Endothelial cell of umbilical vein (primary cell): ENCODE measurements at regions not wholly inside any gene's neighbourhood (a gene's known extent, or its start where the extent isn't known, plus 50 kb on each side); places are given as distances from the start of the nearest gene placed in this dataset.

Source experiments
- BruUV-seq: library from RNA; stranded (reverse); fragments of 400-500 nt; replicated peaks from 2 replicates; lab custom pipeline; 2021; lab: Mats Ljungman, UMichigan
- CTCF ChIA-PET: fragments of 300-600, 350-600 bp; sonication (Branson Sonifier 250); formaldehyde crosslinking; loops from one replicate; lab custom pipeline; 2021; ENCODE audit warnings: antibody characterized with exemption, inconsistent platforms; lab: Charles Lee
- POLR2A ChIA-PET: fragments of 300-600, 350-600 bp; sonication (Branson Sonifier 250); formaldehyde crosslinking; loops from one replicate; lab custom pipeline; 2021; ENCODE audit warnings: antibody characterized with exemption, inconsistent platforms; lab: Charles Lee
- DNase-seq: peaks from one replicate; pipeline ENCODE4 v3.0.0-alpha.2; 2011; ENCODE audit warnings: low read depth, low spot score
- FAIRE-seq: peaks from 2 replicates; lab custom pipeline; 2011; peaks lifted over from hg19 to GRCh38; lab: Jason Lieb, UNC
- H2AFZ ChIP-seq: 2 replicates; pipeline ENCODE4 v1.6.0; 2012; ENCODE audit warnings: low read depth, low read length, control low read depth, inconsistent platforms
- H3K27ac ChIP-seq: 2 replicates; pipeline ENCODE4 v1.5.1; 2011; ENCODE audit warnings: low read depth, mild to moderate bottlenecking, control low read depth, low read length, moderate library complexity; ENCODE audit not compliant: insufficient read depth
- H3K27me3 ChIP-seq, 2 experiments: 2 replicates each; pipeline versions ENCODE4 v1.6.0 to v1.6.1; 2011; ENCODE audit warnings: low read length in 2 of 2, mixed read lengths in 1 of 2; ENCODE audit not compliant: control insufficient read depth in 2 of 2, insufficient read depth in 2 of 2
- H3K36me3 ChIP-seq, 2 experiments: 2 replicates in 1 of 2; 3 replicates in 1 of 2; pipeline ENCODE4 v1.5.1; 2011; ENCODE audit warnings: low read length in 2 of 2, mild to moderate bottlenecking in 1 of 2, moderate library complexity in 1 of 2; ENCODE audit not compliant: control insufficient read depth in 2 of 2, insufficient read depth in 2 of 2; ENCODE audit errors: extremely low read depth in 1 of 2
- H3K4me1 ChIP-seq: 3 replicates; pipeline ENCODE4 v1.5.1; 2011; ENCODE audit warnings: mild to moderate bottlenecking, low read length; ENCODE audit not compliant: control insufficient read depth, insufficient read depth; ENCODE audit errors: extremely low read depth
- H3K4me2 ChIP-seq: 2 replicates; pipeline ENCODE4 v1.6.1; 2011; ENCODE audit warnings: low read length, control low read depth, mixed read lengths; ENCODE audit not compliant: insufficient read depth
- H3K4me3 ChIP-seq, 3 experiments: fragments of 200-600 bp in 1 of 3; sonication (generic), shearing (Covaris generic) in 1 of 3; replicated peaks in 1 of 3; 2 replicates each; pipeline ENCODE4 v1.5.1; 2011 to 2016; ENCODE audit warnings: control low read depth in 3 of 3, low read length in 3 of 3, mild to moderate bottlenecking in 2 of 3, inconsistent platforms in 1 of 3, low read depth in 1 of 3, moderate library complexity in 1 of 3; ENCODE audit not compliant: insufficient read depth in 1 of 3
- H3K79me2 ChIP-seq: 2 replicates; pipeline ENCODE4 v1.6.0; 2012; ENCODE audit warnings: low read length, inconsistent platforms; ENCODE audit not compliant: control insufficient read depth, insufficient read depth
- H3K9ac ChIP-seq: replicated peaks from 2 replicates; pipeline ENCODE3; 2011; ENCODE audit warnings: low read length, control low read depth; ENCODE audit not compliant: insufficient read depth; ENCODE audit errors: extremely low read depth
- H3K9me1 ChIP-seq: replicated peaks from 3 replicates; pipeline ENCODE4 v1.6.0; 2011; ENCODE audit warnings: mild to moderate bottlenecking, low read length; ENCODE audit not compliant: control insufficient read depth, insufficient read depth; ENCODE audit errors: extremely low read depth
- H3K9me3 ChIP-seq: replicated peaks from 2 replicates; pipeline ENCODE4 v1.5.1; 2012; ENCODE audit warnings: low read length, inconsistent platforms; ENCODE audit not compliant: control insufficient read depth, insufficient read depth
- H4K20me1 ChIP-seq: replicated peaks from 2 replicates; pipeline ENCODE3; 2011; ENCODE audit warnings: mild to moderate bottlenecking, low read length; ENCODE audit not compliant: control insufficient read depth, insufficient read depth; ENCODE audit errors: extremely low read depth
- CTCF ChIP-seq, 2 donors: IDR thresholded peaks; 1 replicate in 1 of 2; 2 replicates in 1 of 2; pipeline ENCODE4 v1.5.1; 2011; ENCODE audit warnings: low read length in 2 of 2, mild to moderate bottlenecking in 2 of 2, moderate library complexity in 2 of 2, control low read depth in 1 of 2, inconsistent platforms in 1 of 2, low read depth in 1 of 2; ENCODE audit not compliant: insufficient read depth in 1 of 2; ENCODE audit errors: extremely low read depth in 1 of 2
- EZH2 ChIP-seq: IDR thresholded peaks from 2 replicates; pipeline ENCODE4 v1.6.1; 2012; ENCODE audit warnings: borderline replicate concordance, low read depth, mild to moderate bottlenecking, moderate library complexity, low read length, inconsistent platforms; ENCODE audit not compliant: severe bottlenecking
- FOS ChIP-seq: IDR thresholded peaks from 2 replicates; pipeline ENCODE4 v1.6.1; 2011; ENCODE audit warnings: mild to moderate bottlenecking, low read length, moderate library complexity, borderline replicate concordance; ENCODE audit not compliant: insufficient read depth
- GATA2 ChIP-seq: IDR thresholded peaks from 2 replicates; pipeline ENCODE4 v1.7.0; 2011; ENCODE audit warnings: low read depth, mild to moderate bottlenecking, moderate library complexity, mixed read lengths, low read length; ENCODE audit not compliant: insufficient read length, insufficient read depth
- JUN ChIP-seq: IDR thresholded peaks from 2 replicates; pipeline ENCODE4 v1.6.1; 2011; ENCODE audit warnings: borderline replicate concordance, low read depth; ENCODE audit not compliant: insufficient read length, insufficient read depth
- MAX ChIP-seq: IDR thresholded peaks from 2 replicates; pipeline ENCODE4 v1.6.1; 2011; ENCODE audit not compliant: insufficient read depth, insufficient read length
- MYC ChIP-seq: IDR thresholded peaks from one replicate; pipeline ENCODE4 v1.6.1; 2011; ENCODE audit warnings: mild to moderate bottlenecking, low read depth, low read length
- POLR2A ChIP-seq: IDR thresholded peaks from 2 replicates; pipeline ENCODE4 v1.6.1; 2012; ENCODE audit warnings: low read depth, mild to moderate bottlenecking, control low read depth, low read length
- POLR2AphosphoS5 ChIP-seq: IDR thresholded peaks from 2 replicates; pipeline ENCODE4 v1.6.1; 2012; ENCODE audit warnings: low read depth, mild to moderate bottlenecking, control low read depth, low read length, moderate library complexity; ENCODE audit not compliant: insufficient read depth
- dilution Hi-C: fragments of 300-500 bp; cut with MboI; formaldehyde crosslinking; loops from one replicate; pipeline ENCODE4 v1.15.0; 2019; ENCODE audit warnings: low sequenced_read_pairs; ENCODE audit not compliant: extremely low pct_ligation_motif_present
- intact Hi-C: fragments of 100-400 bp; cut with micrococcal nuclease; formaldehyde crosslinking; loops from one replicate; pipeline ENCODE4 v1.10.0; 2022

GRCh38 chr22:22359465-22359864 is 114.9 kb downstream of the VPREB1 start:
- FAIRE-seq (no peak), DNase-seq (no peak)
- H3K4me2 ChIP-seq: no peak overlapping the region
- no TSS peak for BruUV-seq
- H3K9me1 ChIP-seq: no peaks in the 10 kb centered on the region
- no peaks in the 10 kb centered on the region for H3K36me3 ChIP-seq
- no peak overlapping the region for H3K9ac ChIP-seq
- H3K27me3 ChIP-seq: peaks cover 5 to 10% of the 10 kb centered on the region in 2 experiments
- ChIA-PET POLR2A (no interaction called here), CTCF (no interaction called here)
- no peak overlapping the region for H2AFZ ChIP-seq
- no peaks in the 10 kb centered on the region for H4K20me1 ChIP-seq
- TF ChIP-seq MAX (no peak), EZH2 (no peak), GATA2 (no peak), POLR2A (no peak), JUN (no peak), FOS (no peak), POLR2AphosphoS5 (no peak), CTCF (IDR thresholded peaks at IDR 0.05; ENCODE audit: extremely low read depth in 1 of 2, insufficient read depth in 1 of 2, low read depth in 1 of 2, low read length in 2 of 2) (no peak), MYC (no peak)
- no peaks in the 10 kb centered on the region for H3K9me3 ChIP-seq
- no peaks in the 10 kb centered on the region for H3K4me1 ChIP-seq
- dilution Hi-C loops (no loop called here), intact Hi-C loops (no loop called here)
- H3K79me2 ChIP-seq: no peaks in the 10 kb centered on the region
- H3K27ac ChIP-seq: no peak overlapping the region
- no peak overlapping the region for H3K4me3 ChIP-seq
